ENCODE measurements at regions not wholly inside any gene's neighbourhood (a gene's known extent, or its start where the extent isn't known, plus 50 kb on each side); places are given as distances from the start of the nearest gene placed in this dataset.

DNA sequence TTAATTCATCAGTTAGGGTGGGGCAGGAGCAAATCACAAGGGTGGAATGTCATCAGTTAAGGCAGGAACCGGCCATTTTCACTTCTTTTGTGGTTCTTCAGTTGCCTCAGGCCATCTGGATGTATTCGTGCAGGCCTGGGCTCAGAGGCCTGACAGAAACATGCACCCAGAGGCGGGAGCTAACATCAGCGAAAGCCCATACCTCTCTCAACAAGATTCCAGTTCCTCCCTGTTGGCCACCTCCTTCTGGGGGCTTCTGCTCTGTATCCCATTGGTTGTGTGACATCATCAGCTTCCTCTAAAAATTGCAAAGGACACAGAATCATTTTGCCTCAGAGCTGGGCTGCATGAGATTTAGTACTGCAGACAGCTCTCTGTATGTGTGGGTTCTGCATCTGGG lies 134.3 kb downstream of the ZNF664 start:
- TF ChIP-seq POLR2A (IDR thresholded peaks at IDR 0.05) (no peak), CTCF (IDR thresholded peaks at IDR 0.05 in 4 of 5, conservative IDR thresholded peaks at IDR 0.05 in 1 of 5) (no peak)
